BJ (cell line): ENCODE measurements at regions not wholly inside any gene's neighbourhood (a gene's known extent, or its start where the extent isn't known, plus 50 kb on each side); places are given as distances from the start of the nearest gene placed in this dataset.

ENCODE experiments used
- CTCF ChIA-PET: fragments of 350-600 bp; formaldehyde crosslinking; extraction: SDS; loops from one replicate; lab custom pipeline; 2021; ENCODE audit warnings: antibody characterized with exemption, inconsistent platforms; lab: Yijun Ruan, JAX
- POLR2A ChIA-PET: fragments of 300-600 bp; sonication (Branson Sonifier 250); formaldehyde crosslinking; extraction: SDS; loops from one replicate; lab custom pipeline; 2021; ENCODE audit warnings: antibody characterized with exemption; lab: Charles Lee
- DNase-seq: peaks from one replicate; pipeline ENCODE4 v3.0.0-alpha.2; 2011; ENCODE audit warnings: low read depth
- H3K27me3 ChIP-seq: 2 replicates; pipeline ENCODE4 v1.6.0; 2011; ENCODE audit warnings: low read length; ENCODE audit not compliant: control insufficient read depth, insufficient read depth
- H3K36me3 ChIP-seq: 2 replicates; pipeline ENCODE4 v1.5.1; 2011; ENCODE audit warnings: low read length; ENCODE audit not compliant: control insufficient read depth, insufficient read depth
- H3K4me3 ChIP-seq: 2 replicates; pipeline ENCODE4 v1.5.1; 2011; ENCODE audit warnings: low read depth, mild to moderate bottlenecking, control low read depth, low read length
- TF ChIP-seq, protein P1 (sequence below): IDR thresholded peaks from 2 replicates; pipeline ENCODE4 v1.5.1; 2011; ENCODE audit warnings: low read depth, mild to moderate bottlenecking, control low read depth, inconsistent platforms, low read length, moderate library complexity; ENCODE audit not compliant: insufficient read depth

- DNase-seq, result no peak
- Histone ChIP-seq H3K4me3 (no peak overlapping the region), H3K36me3 (no peaks in the 10 kb centered on the region), H3K27me3 (no peaks in the 10 kb centered on the region)
- CTCF ChIA-PET, result no interaction called here
- TF ChIP-seq, protein P1, sequence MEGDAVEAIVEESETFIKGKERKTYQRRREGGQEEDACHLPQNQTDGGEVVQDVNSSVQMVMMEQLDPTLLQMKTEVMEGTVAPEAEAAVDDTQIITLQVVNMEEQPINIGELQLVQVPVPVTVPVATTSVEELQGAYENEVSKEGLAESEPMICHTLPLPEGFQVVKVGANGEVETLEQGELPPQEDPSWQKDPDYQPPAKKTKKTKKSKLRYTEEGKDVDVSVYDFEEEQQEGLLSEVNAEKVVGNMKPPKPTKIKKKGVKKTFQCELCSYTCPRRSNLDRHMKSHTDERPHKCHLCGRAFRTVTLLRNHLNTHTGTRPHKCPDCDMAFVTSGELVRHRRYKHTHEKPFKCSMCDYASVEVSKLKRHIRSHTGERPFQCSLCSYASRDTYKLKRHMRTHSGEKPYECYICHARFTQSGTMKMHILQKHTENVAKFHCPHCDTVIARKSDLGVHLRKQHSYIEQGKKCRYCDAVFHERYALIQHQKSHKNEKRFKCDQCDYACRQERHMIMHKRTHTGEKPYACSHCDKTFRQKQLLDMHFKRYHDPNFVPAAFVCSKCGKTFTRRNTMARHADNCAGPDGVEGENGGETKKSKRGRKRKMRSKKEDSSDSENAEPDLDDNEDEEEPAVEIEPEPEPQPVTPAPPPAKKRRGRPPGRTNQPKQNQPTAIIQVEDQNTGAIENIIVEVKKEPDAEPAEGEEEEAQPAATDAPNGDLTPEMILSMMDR, result no peak
- POLR2A ChIA-PET, result no interaction called here
Measured at GRCh38 chr4:178426871-178427270, 984.6 kb upstream of the AGA start.

- Histone ChIP-seq H3K36me3 (no peaks in the 10 kb centered on the region), H3K27me3 (no peaks in the 10 kb centered on the region), H3K4me3 (no peak overlapping the region)
- no peak for DNase-seq
- ChIA-PET CTCF (no interaction called here), POLR2A (no interaction called here)
- TF ChIP-seq, protein P1, result no peak
Measured at GRCh38 chr4:178427663-178428062, 985.4 kb upstream of the AGA start.

- TF ChIP-seq, protein P1, result no peak
- no peaks in the 10 kb centered on the region for H3K36me3 ChIP-seq
- POLR2A ChIA-PET, result no interaction called here
- no peak for DNase-seq
- no peak overlapping the region for H3K4me3 ChIP-seq
- CTCF ChIA-PET, result no interaction called here
- H3K27me3 ChIP-seq, result no peaks in the 10 kb centered on the region
Measured at GRCh38 chr4:178448372-178449035, 1006.3 kb upstream of the AGA start.

DNA sequence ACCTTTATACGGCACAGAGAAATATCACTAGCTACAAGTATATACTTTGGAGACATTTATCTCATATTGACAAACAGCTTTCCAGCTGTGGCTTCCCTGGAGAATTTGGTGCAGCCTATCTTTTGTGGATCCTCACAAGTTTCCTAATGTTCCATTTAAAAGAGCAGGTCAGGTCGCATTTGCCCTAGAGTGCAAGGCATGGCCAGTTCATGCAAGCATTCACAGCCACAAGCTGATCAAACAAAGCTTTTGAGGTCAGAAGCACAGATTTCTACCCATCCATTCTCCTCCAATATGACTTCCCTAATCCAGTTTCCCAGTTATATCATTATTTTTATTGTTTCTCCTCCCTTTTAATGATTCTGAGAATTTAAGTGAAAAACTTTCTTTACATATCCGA lies 1008.4 kb upstream of the AGA start:
- DNase-seq, result no peak
- POLR2A ChIA-PET, result no interaction called here
- TF ChIP-seq, protein P1, result no peak
- no peaks in the 10 kb centered on the region for H3K27me3 ChIP-seq
- H3K36me3 ChIP-seq, result no peaks in the 10 kb centered on the region
- CTCF ChIA-PET, result no interaction called here
- H3K4me3 ChIP-seq, result no peak overlapping the region

DNA sequence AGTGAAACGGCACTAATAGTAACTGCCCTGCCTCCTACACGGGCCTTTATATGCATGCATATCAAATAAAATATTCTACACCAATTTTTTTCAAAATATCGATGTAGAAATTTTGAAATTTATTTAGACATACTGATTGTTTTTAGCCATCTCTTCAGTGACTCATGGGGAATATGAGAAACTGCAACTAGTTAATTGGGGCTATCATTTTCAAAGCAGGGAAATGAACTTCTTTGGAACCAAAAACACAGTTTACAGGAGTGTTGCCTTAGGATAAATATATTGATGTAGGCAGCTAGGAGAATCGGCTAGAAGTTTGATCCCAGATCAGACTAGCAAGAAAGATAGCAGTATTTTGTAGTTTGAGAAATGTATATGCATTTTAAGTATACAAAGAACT lies 1010.8 kb upstream of the AGA start:
- ChIA-PET POLR2A (no interaction called here), CTCF (no interaction called here)
- TF ChIP-seq, protein P1, result no peak
- Histone ChIP-seq H3K4me3 (no peak overlapping the region), H3K27me3 (no peaks in the 10 kb centered on the region), H3K36me3 (no peaks in the 10 kb centered on the region)
- DNase-seq, result no peak
